Neuronal stem cell (in vitro differentiated cells): ENCODE measurements at regions not wholly inside any gene's neighbourhood (a gene's known extent, or its start where the extent isn't known, plus 50 kb on each side); places are given as distances from the start of the nearest gene placed in this dataset.

Experiments used
- DNase-seq: peaks from one replicate; pipeline ENCODE4 v3.0.0-alpha.2; 2013; ENCODE audit warnings: low spot score
- H2AFZ ChIP-seq: one replicate; pipeline ENCODE4 v1.6.1; 2013; ENCODE audit warnings: mild to moderate bottlenecking, low read length, inconsistent platforms
- H2AK5ac ChIP-seq: 2 replicates; pipeline ENCODE4 v1.6.1; 2013; ENCODE audit warnings: low read depth, mild to moderate bottlenecking, inconsistent platforms, low read length, moderate library complexity, mixed read lengths
- H2BK120ac ChIP-seq: 2 replicates; pipeline ENCODE4 v1.6.1; 2013; ENCODE audit warnings: low read depth, mild to moderate bottlenecking, inconsistent platforms, low read length, moderate library complexity, mixed read lengths
- H2BK12ac ChIP-seq: one replicate; pipeline ENCODE4 v1.6.1; 2013; ENCODE audit warnings: low read length, inconsistent platforms
- H2BK15ac ChIP-seq: 2 replicates; pipeline ENCODE4 v1.6.1; 2013; ENCODE audit warnings: mild to moderate bottlenecking, low read length, inconsistent platforms, mixed read lengths
- H2BK5ac ChIP-seq: one replicate; pipeline ENCODE4 v1.6.1; 2013; ENCODE audit warnings: inconsistent platforms, mild to moderate bottlenecking, low read length, moderate library complexity
- H3K14ac ChIP-seq: one replicate; pipeline ENCODE4 v1.6.1; 2013; ENCODE audit warnings: low read length, inconsistent platforms
- H3K18ac ChIP-seq: 2 replicates; pipeline ENCODE4 v1.6.1; 2013; ENCODE audit warnings: low read length, inconsistent platforms
- H3K23ac ChIP-seq: 2 replicates; pipeline ENCODE4 v1.6.1; 2013; ENCODE audit warnings: low read depth, mild to moderate bottlenecking, mixed read lengths, low read length, inconsistent platforms; ENCODE audit not compliant: poor library complexity
- H3K27ac ChIP-seq: replicated peaks from 3 replicates; pipeline ENCODE4 v1.5.1; 2013; ENCODE audit warnings: low read length, inconsistent platforms
- H3K27me3 ChIP-seq, 3 experiments: 2 replicates each; pipeline ENCODE4 v1.6.1; 2013; ENCODE audit warnings: low read length in 3 of 3, mild to moderate bottlenecking in 2 of 3, inconsistent platforms in 1 of 3, low read depth in 1 of 3, mixed read lengths in 1 of 3, moderate library complexity in 1 of 3; ENCODE audit not compliant: control insufficient read depth in 3 of 3, insufficient read depth in 3 of 3
- H3K36me3 ChIP-seq, 2 donors: replicated peaks in 1 of 2; 2 replicates each; pipeline ENCODE4 v1.6.1; 2013; ENCODE audit warnings: low read length in 2 of 2; ENCODE audit not compliant: control insufficient read depth in 2 of 2, insufficient read depth in 2 of 2
- H3K4ac ChIP-seq: 2 replicates; pipeline ENCODE4 v1.6.1; 2013; ENCODE audit warnings: inconsistent platforms, mild to moderate bottlenecking, low read length, moderate library complexity
- H3K4me1 ChIP-seq, 2 donors: 1 replicate in 1 of 2; 2 replicates in 1 of 2; pipeline ENCODE4 v1.6.1; 2013; ENCODE audit warnings: low read length in 2 of 2, low read depth in 1 of 2; ENCODE audit not compliant: control insufficient read depth in 2 of 2, insufficient read depth in 1 of 2
- H3K4me2 ChIP-seq: one replicate; pipeline ENCODE4 v1.6.1; 2013; ENCODE audit warnings: mild to moderate bottlenecking, low read length, inconsistent platforms; ENCODE audit not compliant: insufficient read depth, poor library complexity, severe bottlenecking
- H3K4me3 ChIP-seq, 2 donors: 2 replicates each; pipeline ENCODE4 v1.5.1; 2013; ENCODE audit warnings: low read length in 2 of 2, mild to moderate bottlenecking in 2 of 2, inconsistent platforms in 1 of 2, moderate library complexity in 1 of 2
- H3K79me1 ChIP-seq: one replicate; pipeline ENCODE4 v1.6.1; 2013; ENCODE audit warnings: low read depth, mild to moderate bottlenecking, inconsistent platforms, low read length, moderate library complexity
- H3K9ac ChIP-seq: one replicate; pipeline ENCODE4 v1.6.1; 2013; ENCODE audit warnings: mild to moderate bottlenecking, low read depth, low read length, inconsistent platforms; ENCODE audit not compliant: poor library complexity
- H3K9me3 ChIP-seq, 2 donors: replicated peaks in 1 of 2; 2 replicates each; pipeline versions ENCODE3 to v1.6.1; 2013; ENCODE audit warnings: low read length in 2 of 2, mild to moderate bottlenecking in 2 of 2, inconsistent platforms in 1 of 2, low read depth in 1 of 2, mixed read lengths in 1 of 2, moderate library complexity in 1 of 2; ENCODE audit not compliant: control insufficient read depth in 2 of 2, insufficient read depth in 1 of 2
- H4K8ac ChIP-seq: one replicate; pipeline ENCODE4 v1.6.1; 2013; ENCODE audit warnings: low read depth, mild to moderate bottlenecking, inconsistent platforms, low read length, moderate library complexity
- H4K91ac ChIP-seq: one replicate; pipeline ENCODE4 v1.6.1; 2013; ENCODE audit warnings: low read length, low read depth, mild to moderate bottlenecking, inconsistent platforms; ENCODE audit not compliant: poor library complexity
- WGBS, 2 donors: extraction: QIAGEN DNeasy Blood & Tissue Kit; methylation state at CpG; one replicate each; pipeline ENCODE4 v1.1.7; 2013; ENCODE audit warnings: missing lambda C conversion rate in 2 of 2, mixed read lengths in 1 of 2; ENCODE audit not compliant: insufficient read length in 2 of 2, insufficient replicate concordance in 1 of 2; ENCODE audit errors: extremely low coverage in 2 of 2; 5-methylcytosine and 5-hydroxymethylcytosine counted together

GRCh38 chr14:83251402-83251801, 1717.7 kb upstream of the SEL1L start:
- H2AFZ ChIP-seq, result no peak overlapping the region
- no peak overlapping the region for H3K9ac ChIP-seq
- no peak overlapping the region for H3K27ac ChIP-seq

GRCh38 chr14:83253870-83254269, 1720.2 kb upstream of the SEL1L start:
- H4K8ac ChIP-seq, result no peak overlapping the region

More at GRCh38 chr14:83251402-83251801, 1717.7 kb upstream of the SEL1L start:
- no peak for DNase-seq
- Histone ChIP-seq H3K18ac (no peak overlapping the region), H3K4me3 (no peak overlapping the region), H2BK15ac (no peak overlapping the region), H3K23ac (no peak overlapping the region), H2AK5ac (no peak overlapping the region), H2BK120ac (no peak overlapping the region), H2BK5ac (no peak overlapping the region), H3K36me3 (no peaks in the 10 kb centered on the region), H3K14ac (no peak overlapping the region), H3K4me1 (no peaks in the 10 kb centered on the region), H4K8ac (no peak overlapping the region), H4K91ac (no peak overlapping the region), H2BK12ac (no peak overlapping the region), H3K4ac (no peak overlapping the region), H3K27me3 (no peaks in the 10 kb centered on the region), H3K4me2 (no peak overlapping the region), H3K9me3 (no peaks in the 10 kb centered on the region), H3K79me1 (no peaks in the 10 kb centered on the region)
- no CpG with 5 or more reads among the region's 2 CpGs for WGBS, 2 donors

GRCh38 chr14:83255015-83255726, 1721.5 kb upstream of the SEL1L start:
- DNase-seq, result no peak
- Histone ChIP-seq H3K4me2 (no peak overlapping the region), H2BK12ac (no peak overlapping the region)

More at GRCh38 chr14:83253870-83254269, 1720.2 kb upstream of the SEL1L start:
- H3K4me1 ChIP-seq, result no peaks in the 10 kb centered on the region
- H3K18ac ChIP-seq, result no peak overlapping the region
- H2BK5ac ChIP-seq, result no peak overlapping the region
- H2BK120ac ChIP-seq, result no peak overlapping the region
- H3K4me3 ChIP-seq, result no peak overlapping the region
- no peak overlapping the region for H3K23ac ChIP-seq
- no peaks in the 10 kb centered on the region for H3K27me3 ChIP-seq
- H2AK5ac ChIP-seq, result no peak overlapping the region
- DNase-seq, result no peak
- no peak overlapping the region for H4K91ac ChIP-seq
- H3K4ac ChIP-seq, result no peak overlapping the region
- H3K27ac ChIP-seq, result no peak overlapping the region
- H3K14ac ChIP-seq, result no peak overlapping the region
- H2BK12ac ChIP-seq, result no peak overlapping the region
- no peaks in the 10 kb centered on the region for H3K9me3 ChIP-seq
- no peak overlapping the region for H2BK15ac ChIP-seq
- no peak overlapping the region for H2AFZ ChIP-seq
- H3K36me3 ChIP-seq, result no peaks in the 10 kb centered on the region
- H3K79me1 ChIP-seq, result no peaks in the 10 kb centered on the region
- H3K4me2 ChIP-seq, result no peak overlapping the region
- no CpG with 5 or more reads among the region's 2 CpGs for WGBS, 2 donors
- H3K9ac ChIP-seq, result no peak overlapping the region

GRCh38 chr14:83255727-83256090, 1722.1 kb upstream of the SEL1L start:
- H3K4ac ChIP-seq, result no peak overlapping the region
- H3K27me3 ChIP-seq, result no peaks in the 10 kb centered on the region
- no peak overlapping the region for H2BK5ac ChIP-seq

More at GRCh38 chr14:83255015-83255726, 1721.5 kb upstream of the SEL1L start:
- H3K36me3 ChIP-seq, result no peaks in the 10 kb centered on the region
- no peak overlapping the region for H3K9ac ChIP-seq
- no peaks in the 10 kb centered on the region for H3K4me1 ChIP-seq
- no peak overlapping the region for H4K8ac ChIP-seq
- no CpG with 5 or more reads among the region's 2 CpGs for WGBS, 2 donors
- H2BK15ac ChIP-seq, result no peak overlapping the region
- H4K91ac ChIP-seq, result no peak overlapping the region
- no peaks in the 10 kb centered on the region for H3K9me3 ChIP-seq
- no peak overlapping the region for H2BK120ac ChIP-seq
- H3K4me3 ChIP-seq, result no peak overlapping the region
- no peak overlapping the region for H3K18ac ChIP-seq
- no peak overlapping the region for H2AK5ac ChIP-seq
- no peak overlapping the region for H2BK5ac ChIP-seq
- H3K14ac ChIP-seq, result no peak overlapping the region
- no peak overlapping the region for H3K23ac ChIP-seq
- H3K27ac ChIP-seq, result no peak overlapping the region
- H2AFZ ChIP-seq, result no peak overlapping the region
- H3K27me3 ChIP-seq, result no peaks in the 10 kb centered on the region
- H3K79me1 ChIP-seq, result no peaks in the 10 kb centered on the region
- H3K4ac ChIP-seq, result no peak overlapping the region

More at GRCh38 chr14:83255727-83256090, 1722.1 kb upstream of the SEL1L start:
- no peak overlapping the region for H3K18ac ChIP-seq
- H3K9me3 ChIP-seq, result no peaks in the 10 kb centered on the region
- H3K36me3 ChIP-seq, result no peaks in the 10 kb centered on the region
- H3K27ac ChIP-seq, result no peak overlapping the region
- no peak overlapping the region for H2BK120ac ChIP-seq
- no peak overlapping the region for H4K8ac ChIP-seq
- H2AFZ ChIP-seq, result no peak overlapping the region
- H3K23ac ChIP-seq, result no peak overlapping the region
- no peaks in the 10 kb centered on the region for H3K4me1 ChIP-seq
- H2BK12ac ChIP-seq, result no peak overlapping the region
- no peak overlapping the region for H3K14ac ChIP-seq
- no peak overlapping the region for H3K4me3 ChIP-seq
- no peak overlapping the region for H4K91ac ChIP-seq
- no CpG with 5 or more reads among the region's 1 CpG for WGBS, 2 donors
- no peak overlapping the region for H2BK15ac ChIP-seq
- no peak overlapping the region for H3K9ac ChIP-seq
- H3K4me2 ChIP-seq, result no peak overlapping the region
- H2AK5ac ChIP-seq, result no peak overlapping the region
- DNase-seq, result no peak
- H3K79me1 ChIP-seq, result no peaks in the 10 kb centered on the region
